Neural cell (in vitro differentiated cells): ENCODE measurements at regions not wholly inside any gene's neighbourhood (a gene's known extent, or its start where the extent isn't known, plus 50 kb on each side); places are given as distances from the start of the nearest gene placed in this dataset.
"Not testable (repeated sequence)": the region's sequence is repeated elsewhere in the genome, so short reads cannot be mapped to it uniquely, and the experiment has no call there.

Source experiments
- H2AFZ ChIP-seq: fragments of 200-600, 300-800 bp; sonication (generic), shearing (Covaris generic); 2 replicates; pipeline ENCODE4 v1.6.0; 2014; ENCODE audit warnings: low read depth, mild to moderate bottlenecking, antibody characterized with exemption, low read length, moderate library complexity
- H3F3A ChIP-seq: fragments of 200-600 bp; shearing (Covaris generic); 2 replicates; pipeline ENCODE4 v1.6.1; 2016; ENCODE audit warnings: mild to moderate bottlenecking, moderate library complexity, mixed read lengths, antibody characterized with exemption, low read length; ENCODE audit not compliant: insufficient read depth, poor library complexity, severe bottlenecking
- H3K27ac ChIP-seq: fragments of 200-600, 300-800 bp; sonication (generic), shearing (Covaris generic); 2 replicates; pipeline ENCODE4 v1.5.1; 2014; ENCODE audit warnings: mild to moderate bottlenecking, low read length, moderate library complexity
- H3K27me3 ChIP-seq: fragments of 300-800, 200-600 bp; sonication (generic), shearing (Covaris generic); 2 replicates; pipeline ENCODE4 v1.6.0; 2014; ENCODE audit warnings: mild to moderate bottlenecking, low read depth, low read length, moderate library complexity; ENCODE audit not compliant: insufficient read depth
- H3K36me3 ChIP-seq: fragments of 300-800, 200-600 bp; sonication (generic), shearing (Covaris generic); 2 replicates; pipeline ENCODE4 v1.5.1; 2014; ENCODE audit warnings: mild to moderate bottlenecking, antibody characterized with exemption, low read length, moderate library complexity; ENCODE audit not compliant: insufficient read depth
- H3K4me2 ChIP-seq: fragments of 300-800, 200-600 bp; sonication (generic), shearing (Covaris generic); 2 replicates; pipeline ENCODE4 v1.6.0; 2014; ENCODE audit warnings: mild to moderate bottlenecking, low read length
- H3K4me3 ChIP-seq: fragments of 300-800, 200-600 bp; sonication (generic), shearing (Covaris generic); 2 replicates; pipeline ENCODE4 v1.5.1; 2014; ENCODE audit warnings: mild to moderate bottlenecking, low read length, moderate library complexity
- H3K79me2 ChIP-seq: fragments of 200-600 bp; shearing (Covaris generic); replicated peaks from 2 replicates; pipeline ENCODE4 v1.6.0; 2014; ENCODE audit warnings: mild to moderate bottlenecking, low read length, moderate library complexity; ENCODE audit not compliant: insufficient read depth
- H3K9ac ChIP-seq: fragments of 300-800, 200-600 bp; sonication (generic), shearing (Covaris generic); 2 replicates; pipeline ENCODE4 v1.6.1; 2016; ENCODE audit warnings: mild to moderate bottlenecking, low read length, mixed read lengths
- H3K9me2 ChIP-seq: fragments of 200-600 bp; shearing (Covaris generic); 2 replicates; pipeline ENCODE4 v1.6.1; 2016; ENCODE audit warnings: mild to moderate bottlenecking, low read length, mixed read lengths; ENCODE audit not compliant: insufficient read depth
- H3K9me3 ChIP-seq: fragments of 200-600, 300-800 bp; sonication (generic), shearing (Covaris generic); 2 replicates; pipeline ENCODE4 v1.6.1; 2016; ENCODE audit warnings: mild to moderate bottlenecking, mixed run types, low read length, moderate library complexity, mixed read lengths
- H4K20me1 ChIP-seq: fragments of 200-600 bp; shearing (Covaris generic); 2 replicates; pipeline ENCODE4 v1.6.1; 2016; ENCODE audit warnings: mild to moderate bottlenecking, mixed run types; ENCODE audit not compliant: insufficient read depth
- EP300 ChIP-seq: fragments of 450-650 bp; conservative IDR thresholded peaks from 2 replicates; pipeline ENCODE4 v1.6.1; 2014; ENCODE audit warnings: antibody characterized with exemption, mild to moderate bottlenecking, moderate library complexity; ENCODE audit not compliant: poor library complexity, severe bottlenecking
- EZH2 ChIP-seq: fragments of 200-600, 300-800 bp; shearing (Covaris generic), sonication (generic); IDR thresholded peaks from 2 replicates; pipeline ENCODE4 v1.6.1; 2014; ENCODE audit warnings: antibody characterized with exemption, low read length, borderline replicate concordance, mild to moderate bottlenecking; ENCODE audit not compliant: insufficient read depth, poor library complexity, severe bottlenecking
- MXI1 ChIP-seq: fragments of 450-650 bp; conservative IDR thresholded peaks from 2 replicates; pipeline ENCODE4 v1.6.1; 2014; ENCODE audit warnings: antibody characterized with exemption, mild to moderate bottlenecking; ENCODE audit not compliant: poor library complexity, severe bottlenecking
- POLR2AphosphoS5 ChIP-seq: IDR thresholded peaks from 2 replicates; pipeline ENCODE4 v1.6.1; 2012
- RAD21 ChIP-seq: fragments of 450-650 bp; conservative IDR thresholded peaks from 2 replicates; pipeline ENCODE4 v1.6.1; 2014; ENCODE audit warnings: antibody characterized with exemption, mild to moderate bottlenecking, moderate library complexity
- SMC3 ChIP-seq: fragments of 450-650 bp; conservative IDR thresholded peaks from 2 replicates; pipeline ENCODE4 v1.6.1; 2014; ENCODE audit warnings: antibody characterized with exemption, mild to moderate bottlenecking, moderate library complexity; ENCODE audit not compliant: poor library complexity
- TAF1 ChIP-seq: IDR thresholded peaks from 2 replicates; pipeline ENCODE4 v1.6.1; 2012; ENCODE audit warnings: low read depth
- small RNA-seq, 3 experiments: library from RNA; depleted of rRNA; stranded (forward); fragments of <200 nt; gene quantifications; one replicate each; pipeline ENCODE3, GENCODE V24; 2012
- TF ChIP-seq, protein P1 (sequence below): IDR thresholded peaks from 2 replicates; pipeline ENCODE4 v1.6.1; 2012; ENCODE audit warnings: borderline replicate concordance
- TF ChIP-seq, protein P2 (sequence below): fragments of 450-650 bp; IDR thresholded peaks from 2 replicates; pipeline ENCODE4 v1.5.1; 2014; ENCODE audit warnings: antibody characterized with exemption, mild to moderate bottlenecking, moderate library complexity; ENCODE audit not compliant: poor library complexity, severe bottlenecking

DNA sequence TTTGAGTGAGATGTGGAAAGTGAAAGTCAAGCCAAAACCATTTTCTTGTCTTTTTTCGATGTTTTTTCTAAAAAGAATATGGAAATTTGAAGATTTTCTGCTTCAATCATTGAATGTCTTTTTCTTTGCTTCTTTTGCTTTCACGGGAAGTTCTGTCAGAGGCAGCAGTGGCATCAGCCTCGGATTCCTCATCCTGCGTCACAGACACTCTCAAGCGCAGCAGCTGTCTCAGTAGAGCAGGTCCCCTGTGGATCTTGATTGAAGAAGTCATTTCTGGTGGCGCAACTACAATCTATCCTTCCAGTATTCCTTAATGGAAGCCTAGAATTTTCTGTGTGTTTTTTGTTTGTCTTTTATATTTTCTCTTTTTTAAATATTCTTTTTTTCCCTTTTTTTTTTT lies 52.7 kb upstream of the NEIL3 start:
- Histone ChIP-seq H3K4me3 (peak overlapping the region; percentile 10), H3K9ac (no peak overlapping the region), H3K9me2 (no peaks in the 10 kb centered on the region), H3K36me3 (no peaks in the 10 kb centered on the region), H3K27ac (peak overlapping the region; percentile 22), H2AFZ (no peak overlapping the region), H4K20me1 (no peaks in the 10 kb centered on the region), H3K27me3 (no peaks in the 10 kb centered on the region), H3K9me3 (no peaks in the 10 kb centered on the region), H3K79me2 (no peaks in the 10 kb centered on the region), H3K4me2 (no peak overlapping the region), H3F3A (no peaks in the 10 kb centered on the region)
- TF ChIP-seq EP300, result peak; percentile 81
- no peak for TF ChIP-seq SMC3
- TF ChIP-seq, protein P1, sequence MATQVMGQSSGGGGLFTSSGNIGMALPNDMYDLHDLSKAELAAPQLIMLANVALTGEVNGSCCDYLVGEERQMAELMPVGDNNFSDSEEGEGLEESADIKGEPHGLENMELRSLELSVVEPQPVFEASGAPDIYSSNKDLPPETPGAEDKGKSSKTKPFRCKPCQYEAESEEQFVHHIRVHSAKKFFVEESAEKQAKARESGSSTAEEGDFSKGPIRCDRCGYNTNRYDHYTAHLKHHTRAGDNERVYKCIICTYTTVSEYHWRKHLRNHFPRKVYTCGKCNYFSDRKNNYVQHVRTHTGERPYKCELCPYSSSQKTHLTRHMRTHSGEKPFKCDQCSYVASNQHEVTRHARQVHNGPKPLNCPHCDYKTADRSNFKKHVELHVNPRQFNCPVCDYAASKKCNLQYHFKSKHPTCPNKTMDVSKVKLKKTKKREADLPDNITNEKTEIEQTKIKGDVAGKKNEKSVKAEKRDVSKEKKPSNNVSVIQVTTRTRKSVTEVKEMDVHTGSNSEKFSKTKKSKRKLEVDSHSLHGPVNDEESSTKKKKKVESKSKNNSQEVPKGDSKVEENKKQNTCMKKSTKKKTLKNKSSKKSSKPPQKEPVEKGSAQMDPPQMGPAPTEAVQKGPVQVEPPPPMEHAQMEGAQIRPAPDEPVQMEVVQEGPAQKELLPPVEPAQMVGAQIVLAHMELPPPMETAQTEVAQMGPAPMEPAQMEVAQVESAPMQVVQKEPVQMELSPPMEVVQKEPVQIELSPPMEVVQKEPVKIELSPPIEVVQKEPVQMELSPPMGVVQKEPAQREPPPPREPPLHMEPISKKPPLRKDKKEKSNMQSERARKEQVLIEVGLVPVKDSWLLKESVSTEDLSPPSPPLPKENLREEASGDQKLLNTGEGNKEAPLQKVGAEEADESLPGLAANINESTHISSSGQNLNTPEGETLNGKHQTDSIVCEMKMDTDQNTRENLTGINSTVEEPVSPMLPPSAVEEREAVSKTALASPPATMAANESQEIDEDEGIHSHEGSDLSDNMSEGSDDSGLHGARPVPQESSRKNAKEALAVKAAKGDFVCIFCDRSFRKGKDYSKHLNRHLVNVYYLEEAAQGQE, result peak; percentile 37
- TF ChIP-seq RAD21, result peak; percentile 28
- TF ChIP-seq MXI1, result no peak
- TF ChIP-seq POLR2AphosphoS5, result peak; percentile 61
- TF ChIP-seq, protein P2, sequence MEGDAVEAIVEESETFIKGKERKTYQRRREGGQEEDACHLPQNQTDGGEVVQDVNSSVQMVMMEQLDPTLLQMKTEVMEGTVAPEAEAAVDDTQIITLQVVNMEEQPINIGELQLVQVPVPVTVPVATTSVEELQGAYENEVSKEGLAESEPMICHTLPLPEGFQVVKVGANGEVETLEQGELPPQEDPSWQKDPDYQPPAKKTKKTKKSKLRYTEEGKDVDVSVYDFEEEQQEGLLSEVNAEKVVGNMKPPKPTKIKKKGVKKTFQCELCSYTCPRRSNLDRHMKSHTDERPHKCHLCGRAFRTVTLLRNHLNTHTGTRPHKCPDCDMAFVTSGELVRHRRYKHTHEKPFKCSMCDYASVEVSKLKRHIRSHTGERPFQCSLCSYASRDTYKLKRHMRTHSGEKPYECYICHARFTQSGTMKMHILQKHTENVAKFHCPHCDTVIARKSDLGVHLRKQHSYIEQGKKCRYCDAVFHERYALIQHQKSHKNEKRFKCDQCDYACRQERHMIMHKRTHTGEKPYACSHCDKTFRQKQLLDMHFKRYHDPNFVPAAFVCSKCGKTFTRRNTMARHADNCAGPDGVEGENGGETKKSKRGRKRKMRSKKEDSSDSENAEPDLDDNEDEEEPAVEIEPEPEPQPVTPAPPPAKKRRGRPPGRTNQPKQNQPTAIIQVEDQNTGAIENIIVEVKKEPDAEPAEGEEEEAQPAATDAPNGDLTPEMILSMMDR, result no peak
- no peak for TF ChIP-seq EZH2
- no peak for TF ChIP-seq TAF1

DNA sequence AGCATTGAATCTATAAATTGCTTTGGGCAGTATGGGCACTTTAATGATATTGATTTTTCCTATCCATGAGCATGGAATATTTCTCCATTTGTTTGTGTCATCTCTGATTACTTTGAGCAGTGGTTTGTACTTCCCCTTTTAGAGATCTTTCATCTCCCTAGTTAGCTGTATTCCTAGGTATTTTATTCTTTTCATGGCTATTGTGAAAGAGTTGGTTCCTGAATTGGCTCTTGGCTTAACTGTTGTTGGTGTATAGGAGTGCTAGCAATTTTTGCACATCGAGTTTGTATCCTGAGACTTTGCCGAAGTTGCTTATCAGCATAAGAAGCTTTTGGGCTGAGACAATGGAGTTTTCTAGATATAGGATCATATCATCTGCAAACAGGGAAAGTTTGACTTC lies 50.2 kb upstream of the NEIL3 start:
- H3K9me2 ChIP-seq, H4K20me1 ChIP-seq, H3K27me3 ChIP-seq, H3K79me2 ChIP-seq, H3K27ac ChIP-seq, H3F3A ChIP-seq, H3K4me3 ChIP-seq, H3K9ac ChIP-seq, H2AFZ ChIP-seq, H3K36me3 ChIP-seq, H3K4me2 ChIP-seq, H3K9me3 ChIP-seq: not testable (repeated sequence)

Small RNA genes in the stretch of these regions (small RNA-seq; reads per million reads assigned to genes)
- 0 reads per million in 3 experiments for gene RN7SKP136
